ENCODE measurements at regions not wholly inside any gene's neighbourhood (a gene's known extent, or its start where the extent isn't known, plus 50 kb on each side); places are given as distances from the start of the nearest gene placed in this dataset.
"Not testable (repeated sequence)": the region's sequence is repeated elsewhere in the genome, so short reads cannot be mapped to it uniquely, and the experiment has no call there.

GRCh38 chr1:38497921-38498656, 361.5 kb downstream of the RRAGC start:
- DNase-seq: no peak

- DNase-seq: not testable (repeated sequence)
Observed at GRCh38 chr1:38493306-38493705, 366.3 kb downstream of the RRAGC start.

DNA sequence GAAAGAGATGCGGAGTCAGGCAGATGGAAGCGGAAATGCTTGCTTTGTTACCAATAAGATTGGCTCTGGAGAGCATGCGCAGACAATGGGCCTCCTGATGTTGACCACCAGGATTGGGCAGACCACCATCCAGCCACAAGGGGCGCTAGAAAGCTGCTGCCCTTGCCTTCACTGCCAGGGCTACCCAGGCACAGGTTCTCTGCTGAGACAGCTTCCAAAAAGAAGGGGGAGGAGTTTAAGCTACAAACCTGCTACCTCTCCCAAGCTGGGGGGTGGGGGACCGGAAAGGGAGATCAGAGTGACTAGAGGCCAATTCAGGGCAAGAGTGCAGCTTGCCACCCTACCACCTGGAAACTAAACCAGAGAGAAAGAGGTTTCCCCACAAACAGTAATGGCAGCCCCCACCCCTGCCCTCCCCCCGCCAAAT, 369.7 kb downstream of the RRAGC start:
- no peak for DNase-seq

DNA sequence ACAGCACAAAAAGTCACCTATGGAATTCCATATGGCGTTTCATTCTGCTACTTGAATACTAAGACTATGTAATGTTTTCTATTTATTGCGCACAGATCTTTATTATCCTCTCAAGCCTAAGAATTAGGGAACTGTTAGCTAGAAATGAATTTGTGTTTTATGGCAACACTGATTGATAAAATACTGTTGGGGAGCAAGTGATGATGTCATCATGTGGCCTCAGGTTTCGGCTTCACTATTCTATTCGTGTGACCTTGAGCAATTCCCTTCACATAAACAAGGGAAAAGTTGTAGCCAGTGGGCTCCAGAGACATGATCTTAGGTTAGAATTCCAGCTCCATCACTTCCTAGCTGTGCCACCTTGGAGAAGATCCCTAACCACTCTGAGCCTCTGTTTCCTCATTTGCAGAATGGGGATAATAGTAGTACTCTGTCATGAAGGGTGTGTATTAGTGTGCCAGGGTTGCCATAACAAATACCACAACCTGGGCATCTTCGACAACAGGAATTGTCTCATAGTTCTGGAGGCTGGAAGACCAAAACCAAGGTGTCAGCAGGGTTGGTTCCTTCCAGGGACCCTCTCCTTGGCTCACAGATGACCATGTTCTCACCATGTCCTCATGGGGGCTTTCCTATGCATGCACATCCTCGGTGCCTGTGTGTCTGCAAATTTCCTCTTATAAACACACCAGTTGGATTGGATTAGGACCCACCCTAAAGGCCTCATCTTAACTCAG, 371.2 kb downstream of the RRAGC start:
- no peak for DNase-seq

DNA sequence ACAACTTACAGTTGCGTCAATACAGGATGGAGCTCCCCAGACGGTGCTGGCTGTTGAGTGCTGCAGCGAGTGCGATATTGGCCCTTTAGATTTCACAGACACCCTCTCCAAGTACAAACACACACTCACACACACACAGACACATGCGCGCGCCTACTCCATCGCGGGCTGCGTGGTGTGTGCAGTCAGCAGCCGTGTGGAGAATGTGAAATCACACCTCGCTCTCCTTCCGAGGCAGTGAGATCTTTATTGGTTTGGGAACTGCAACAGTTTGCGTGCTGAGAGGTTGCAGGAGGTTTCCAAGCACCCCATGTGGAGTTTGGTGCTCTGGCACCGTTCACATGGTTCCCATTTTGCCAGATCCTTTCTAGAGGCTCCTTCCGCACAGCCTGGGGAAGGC, 372.2 kb downstream of the RRAGC start:
- DNase-seq: no peak

DNA sequence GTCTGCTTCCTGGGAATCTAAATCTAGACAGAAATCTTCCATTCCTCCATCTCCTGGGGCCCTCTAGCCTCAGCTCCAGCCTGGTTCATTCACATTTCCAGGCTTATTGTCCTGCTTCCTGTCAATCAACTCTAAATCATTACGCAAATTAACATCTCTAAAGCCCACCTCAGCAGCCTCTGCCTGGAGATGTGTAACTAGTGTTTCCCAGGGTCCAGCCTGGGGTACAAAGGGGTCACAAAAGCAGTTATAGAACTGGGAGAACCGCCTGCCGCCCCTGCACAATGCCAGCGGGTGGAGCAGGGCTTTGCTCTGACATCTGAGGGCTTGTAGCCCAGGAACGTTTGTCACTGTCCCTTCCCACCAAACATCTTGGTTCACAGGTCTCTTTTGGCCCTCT, 373.5 kb downstream of the RRAGC start:
- no peak for DNase-seq

- no peak for DNase-seq
Observed at GRCh38 chr1:38481871-38482826, 377.4 kb downstream of the RRAGC start.

GRCh38 chr1:38479662-38480061, 379.9 kb downstream of the RRAGC start:
- not testable (repeated sequence) for DNase-seq

DNA sequence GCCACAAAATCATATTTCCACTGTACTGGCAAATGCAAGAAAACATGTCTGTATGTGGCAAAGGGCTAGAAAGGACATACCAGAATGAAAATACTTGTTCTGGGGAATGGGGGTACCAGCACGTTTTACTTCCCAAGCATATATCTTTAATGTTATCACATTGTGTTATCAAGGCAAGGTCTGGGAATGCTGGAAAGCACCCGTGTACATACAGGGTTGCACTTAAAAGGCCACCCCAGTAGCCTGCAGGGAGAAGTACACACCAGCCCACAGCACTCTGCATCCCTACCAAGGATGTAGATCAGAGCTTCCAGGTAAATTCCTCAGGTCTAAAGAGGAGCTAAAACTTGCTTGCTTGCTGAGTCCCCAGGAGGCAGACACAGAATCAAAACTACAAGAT, 381.8 kb downstream of the RRAGC start:
- no peak for DNase-seq

DNA sequence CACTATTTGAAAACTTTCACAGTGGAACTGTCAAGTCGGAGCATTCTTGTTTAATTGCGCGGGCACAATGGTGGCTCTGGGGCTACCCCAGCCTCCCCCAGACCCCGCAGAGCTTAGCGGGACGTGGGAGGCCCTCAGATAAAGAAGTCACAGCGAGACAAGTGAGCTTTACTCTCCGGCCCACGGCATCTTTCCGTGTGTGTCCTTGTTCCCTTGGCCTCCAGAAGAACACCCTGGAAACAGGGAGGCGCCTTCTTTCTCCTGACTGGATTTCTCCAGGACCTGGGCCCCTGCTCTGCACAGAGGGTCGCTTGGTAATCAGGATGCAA, 382.8 kb downstream of the RRAGC start:
- no peak for DNase-seq

GRCh38 chr1:38476111-38476849, 383.3 kb downstream of the RRAGC start:
- DNase-seq: no peak

DNA sequence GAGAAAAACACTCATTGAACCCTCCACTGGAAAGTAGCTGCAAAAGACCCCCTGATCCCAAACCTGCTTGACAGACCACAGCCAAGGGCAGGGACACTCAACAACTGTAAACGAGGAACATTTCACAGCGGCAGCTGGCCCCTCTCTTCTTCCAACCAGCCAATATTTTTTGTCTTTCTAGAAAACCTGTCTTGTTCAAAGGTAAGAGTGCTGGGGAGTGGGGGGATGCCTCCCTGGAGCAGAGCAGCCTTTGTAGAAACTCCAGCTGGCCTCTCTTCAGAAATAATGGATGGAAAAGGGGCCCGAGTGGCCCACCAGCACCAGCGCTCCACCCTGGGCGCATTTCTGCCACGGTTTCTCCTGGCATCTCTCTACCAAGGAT, 384.0 kb downstream of the RRAGC start:
- DNase-seq: no peak

GRCh38 chr1:38474738-38475623, 384.6 kb downstream of the RRAGC start:
- no peak for DNase-seq

DNA sequence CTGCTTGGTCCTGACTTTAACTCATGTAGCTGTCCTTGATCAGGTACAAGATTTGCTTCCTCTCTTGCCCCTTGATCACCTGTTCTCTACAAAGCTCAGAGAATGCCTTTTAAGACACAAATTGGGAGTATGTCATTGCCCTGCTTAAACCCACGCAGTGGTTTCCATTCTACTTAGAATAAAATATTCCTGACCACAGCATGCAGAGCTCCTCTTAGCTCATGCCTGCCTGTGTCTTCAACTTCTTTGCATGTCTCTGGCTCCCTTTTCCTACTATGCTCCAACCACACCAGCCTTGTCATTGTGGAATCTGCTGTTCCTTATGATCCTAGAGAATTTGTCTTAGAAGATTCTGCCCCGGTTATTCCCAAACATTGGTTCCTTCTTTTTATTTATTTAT, 393.1 kb downstream of the RRAGC start:
- DNase-seq: no peak

DNA sequence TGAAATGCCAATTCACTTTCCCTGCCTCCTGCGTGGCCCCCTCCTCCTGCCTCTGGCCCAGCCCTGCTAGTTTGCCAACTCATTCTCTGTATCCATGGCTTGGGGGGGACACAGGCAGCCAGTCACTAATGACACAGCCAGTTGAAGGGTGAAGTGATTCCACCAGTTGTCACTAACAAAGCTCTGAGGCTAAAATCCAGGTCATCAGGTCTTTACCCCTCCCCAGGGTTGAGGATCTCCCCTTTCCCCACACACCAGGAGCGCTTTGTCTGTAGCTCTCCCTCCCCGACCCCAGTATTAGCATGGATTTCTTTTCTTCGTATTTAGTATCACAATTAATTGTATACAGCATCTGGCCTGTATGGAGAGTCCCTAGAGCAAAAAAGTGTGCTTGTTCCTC, 394.1 kb downstream of the RRAGC start:
- no peak for DNase-seq

- no peak for DNase-seq
Observed at GRCh38 chr1:38464071-38464661, 395.4 kb downstream of the RRAGC start.

- DNase-seq: no peak
Observed at GRCh38 chr1:38463074-38463473, 396.5 kb downstream of the RRAGC start.

GRCh38 chr1:38456531-38456876, 403.1 kb downstream of the RRAGC start:
- no peak for DNase-seq

DNA sequence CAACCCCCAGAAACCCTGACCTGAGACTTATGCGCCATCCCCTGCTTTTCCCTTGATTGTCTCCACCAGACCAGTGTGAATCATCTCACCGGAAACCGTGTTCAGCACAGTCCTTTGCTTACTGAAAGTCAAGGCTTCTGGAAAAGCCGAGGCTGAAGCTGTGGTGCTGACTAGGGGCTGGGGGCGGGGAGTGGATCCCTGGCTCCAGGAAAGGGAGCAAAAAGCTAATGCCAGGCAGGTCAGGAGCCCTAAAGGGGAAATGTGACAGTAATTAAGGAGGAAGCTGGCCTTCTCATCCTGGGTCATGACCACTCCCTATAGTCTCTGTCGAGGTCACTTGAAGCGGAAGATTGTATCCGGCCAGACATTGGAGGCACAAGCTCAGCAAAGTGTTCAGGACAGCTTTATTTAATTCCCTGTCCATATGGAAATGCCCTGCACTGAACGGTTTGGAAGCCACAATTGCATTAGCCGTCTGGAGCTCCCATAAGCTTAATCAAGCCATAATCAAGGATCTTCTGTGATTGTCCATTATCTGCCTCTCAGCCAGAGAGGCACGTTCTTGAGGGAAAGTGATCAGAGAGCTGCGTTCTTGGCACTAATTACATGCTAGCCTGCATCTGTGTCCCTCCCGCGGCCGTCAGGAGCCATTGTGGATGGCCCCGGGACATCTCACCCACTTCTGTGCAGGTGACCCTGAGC, 403.6 kb downstream of the RRAGC start:
- no peak for DNase-seq

GRCh38 chr1:38454749-38455441, 404.7 kb downstream of the RRAGC start:
- DNase-seq: peak; percentile 34

All from DMS79 treated with DMSO at 0.1 percent for 48 hours (cell line).